HG03039 (cell line): ENCODE measurements at regions not wholly inside any gene's neighbourhood (a gene's known extent, or its start where the extent isn't known, plus 50 kb on each side); places are given as distances from the start of the nearest gene placed in this dataset.
"Not testable (repeated sequence)": the region's sequence is repeated elsewhere in the genome, so short reads cannot be mapped to it uniquely, and the experiment has no call there.

ENCODE experiments used
- ATAC-seq: cut with Tn5 transposase; IDR thresholded peaks from one replicate; pipeline ENCODE4 v1.9.1; 2021; ENCODE audit warnings: mild to moderate bottlenecking, moderate library complexity; ENCODE audit not compliant: unreplicated experiment

DNA sequence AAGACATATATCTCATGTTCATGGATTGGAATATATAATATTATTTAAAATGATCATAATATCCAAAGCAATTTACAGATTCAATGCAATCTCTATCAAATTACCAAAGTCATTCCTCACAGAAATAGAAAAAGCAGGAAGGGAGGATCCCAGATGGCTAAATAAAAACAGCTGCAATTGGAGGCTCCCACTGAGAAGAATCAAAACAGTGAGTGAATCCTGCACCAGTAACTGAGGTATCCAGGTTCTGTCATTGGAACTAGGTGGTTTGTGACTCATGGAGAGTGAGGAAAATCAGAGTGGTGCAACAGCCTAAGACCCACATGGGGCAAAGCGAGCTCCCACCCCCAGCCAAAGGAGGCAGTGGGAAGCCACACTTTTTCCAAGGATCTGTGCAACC lies 128.4 kb downstream of the MTERF1 start:
- no peak for ATAC-seq

DNA sequence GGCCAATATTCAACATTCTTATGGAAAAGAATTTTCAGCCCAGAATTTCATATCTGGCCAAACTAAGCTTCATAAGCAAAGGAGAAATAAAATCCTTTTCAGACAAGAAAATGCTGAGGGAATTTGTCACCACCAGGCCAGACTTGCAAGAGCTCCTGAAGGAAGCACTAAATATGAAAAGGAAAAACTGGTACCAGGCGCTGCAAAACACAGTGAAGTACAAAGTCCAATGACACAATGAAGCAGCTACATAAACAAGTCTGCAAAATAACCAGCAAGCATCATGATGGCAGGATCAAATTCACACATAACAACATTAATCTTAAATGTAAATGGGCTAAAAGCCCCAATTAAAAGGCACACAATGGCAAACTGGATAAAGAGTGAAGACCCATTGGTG lies 126.2 kb downstream of the MTERF1 start:
- ATAC-seq, result not testable (repeated sequence)

GRCh38 chr7:91755121-91755520 lies 125.4 kb downstream of the MTERF1 start:
- not testable (repeated sequence) for ATAC-seq

- ATAC-seq, result no peak
These were observed 121.2 kb downstream of the MTERF1 start for GRCh38 chr7:91759205-91759863.

- ATAC-seq, result no peak
These were observed 112.7 kb downstream of the MTERF1 start for GRCh38 chr7:91767820-91768219.

GRCh38 chr7:91771394-91771793 lies 109.1 kb downstream of the MTERF1 start:
- no peak for ATAC-seq

DNA sequence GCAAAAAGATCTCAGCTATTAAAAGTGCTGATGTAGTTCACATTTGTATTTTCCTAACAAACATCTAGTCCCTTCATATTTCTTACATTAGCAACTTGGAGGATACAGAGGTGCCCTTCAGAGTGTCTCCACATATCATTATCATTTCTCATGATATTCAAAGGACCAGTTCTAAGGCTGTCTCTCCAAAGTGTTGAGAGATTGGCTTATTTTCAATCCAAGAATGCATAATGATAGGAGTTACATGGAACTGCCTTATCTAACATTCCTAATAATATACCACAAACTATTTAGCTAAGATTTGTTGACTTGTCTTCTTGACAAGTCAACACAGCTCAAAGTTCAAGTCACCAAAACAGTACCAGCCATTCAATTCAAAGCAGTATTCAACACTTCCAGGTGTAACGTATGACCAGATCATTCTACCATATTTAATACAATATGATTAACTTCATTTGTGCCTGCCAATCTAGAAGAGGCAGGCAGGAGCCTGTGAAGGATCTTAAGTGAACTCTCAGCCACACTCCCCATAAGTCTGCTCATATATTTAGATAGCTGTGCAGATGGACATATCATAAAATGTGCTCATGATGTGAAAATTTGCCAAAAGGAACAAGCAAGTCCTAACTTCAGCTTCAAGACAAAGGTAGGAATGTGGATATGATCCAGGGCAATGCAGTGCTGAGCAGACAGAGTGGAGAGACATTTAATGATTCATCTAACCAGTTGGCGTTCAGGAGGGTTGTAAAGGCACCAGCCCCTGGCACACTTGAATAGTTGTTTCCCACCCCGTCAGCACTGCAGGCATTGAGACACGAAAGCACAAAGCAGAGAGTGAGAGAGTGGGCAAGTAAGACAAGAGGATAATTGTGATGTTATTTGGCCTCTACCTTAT lies 108.3 kb downstream of the MTERF1 start:
- ATAC-seq, result no peak

DNA sequence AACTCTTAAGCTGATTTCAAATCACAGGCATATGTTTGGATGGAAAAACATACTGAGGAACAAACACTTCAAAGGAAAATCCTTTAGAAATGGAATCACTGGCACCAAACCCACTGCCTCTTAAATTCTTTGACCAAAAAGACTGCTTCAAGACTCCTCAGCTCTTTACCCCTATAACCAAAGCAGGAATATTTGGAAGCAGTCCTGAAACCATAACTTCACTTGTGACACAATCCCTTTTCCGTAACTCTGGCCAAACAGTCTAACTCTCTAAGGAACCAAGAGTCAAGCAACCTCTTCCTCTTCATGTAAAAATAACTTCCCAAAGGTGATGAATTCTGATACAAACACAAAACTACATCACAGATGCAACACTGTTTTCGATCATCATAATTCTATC lies 104.3 kb downstream of the MTERF1 start:
- no peak for ATAC-seq

GRCh38 chr7:91777522-91777921 lies 103.0 kb downstream of the MTERF1 start:
- ATAC-seq, result no peak

GRCh38 chr7:91778416-91778815 lies 102.1 kb downstream of the MTERF1 start:
- ATAC-seq, result no peak

DNA sequence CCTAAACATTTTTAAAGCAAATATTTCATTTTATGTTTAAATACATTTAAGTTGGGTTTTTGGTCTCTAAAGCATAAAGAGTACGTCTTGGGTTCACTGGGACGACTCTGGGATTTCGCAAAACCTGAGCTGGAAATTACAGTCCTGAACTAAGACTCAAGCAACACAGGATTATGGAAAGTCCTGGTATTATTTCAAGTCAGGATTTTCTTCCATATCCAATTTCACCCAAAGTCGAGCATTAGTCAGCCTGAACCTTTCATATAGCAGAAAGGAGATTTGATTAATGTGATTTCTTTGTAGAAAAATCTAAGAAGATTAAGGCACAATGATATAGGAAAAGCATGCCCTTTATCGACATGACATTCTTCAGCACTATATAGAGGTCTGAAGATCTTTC lies 100.0 kb downstream of the MTERF1 start:
- ATAC-seq, result no peak

GRCh38 chr7:91784469-91784868 lies 96.0 kb downstream of the MTERF1 start:
- ATAC-seq, result no peak

GRCh38 chr7:91787931-91788330 lies 92.6 kb downstream of the MTERF1 start:
- ATAC-seq, result no peak

GRCh38 chr7:91789086-91789485 lies 91.4 kb downstream of the MTERF1 start:
- no peak for ATAC-seq

- ATAC-seq, result no peak
These were observed 90.9 kb downstream of the MTERF1 start for GRCh38 chr7:91789558-91789957.

GRCh38 chr7:91790646-91791045 lies 89.9 kb downstream of the MTERF1 start:
- ATAC-seq, result not testable (repeated sequence)

- no peak for ATAC-seq
These were observed 84.4 kb downstream of the MTERF1 start for GRCh38 chr7:91796122-91796521.

DNA sequence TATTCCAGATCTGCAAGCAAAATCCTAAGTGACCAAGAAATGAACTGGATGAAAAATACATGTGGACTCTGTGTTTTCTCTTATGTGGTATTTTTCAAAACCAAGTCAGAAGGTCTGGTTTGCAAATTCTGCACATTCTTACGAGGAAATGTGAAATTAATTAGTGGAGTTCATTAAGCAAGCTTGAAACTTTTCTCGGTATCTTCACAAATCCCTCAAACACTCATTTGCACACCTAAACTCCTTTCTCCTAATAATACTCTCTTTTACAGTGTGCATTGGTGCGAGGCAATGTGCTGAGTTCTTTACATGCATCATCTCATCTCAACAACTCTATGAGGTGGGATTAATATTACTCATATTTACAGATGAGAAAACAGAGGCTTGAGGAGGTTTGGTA lies 82.1 kb downstream of the MTERF1 start:
- no peak for ATAC-seq

GRCh38 chr7:91800389-91800788 lies 80.1 kb downstream of the MTERF1 start:
- no peak for ATAC-seq

GRCh38 chr7:91801331-91801983 lies 79.0 kb downstream of the MTERF1 start:
- ATAC-seq, result no peak

DNA sequence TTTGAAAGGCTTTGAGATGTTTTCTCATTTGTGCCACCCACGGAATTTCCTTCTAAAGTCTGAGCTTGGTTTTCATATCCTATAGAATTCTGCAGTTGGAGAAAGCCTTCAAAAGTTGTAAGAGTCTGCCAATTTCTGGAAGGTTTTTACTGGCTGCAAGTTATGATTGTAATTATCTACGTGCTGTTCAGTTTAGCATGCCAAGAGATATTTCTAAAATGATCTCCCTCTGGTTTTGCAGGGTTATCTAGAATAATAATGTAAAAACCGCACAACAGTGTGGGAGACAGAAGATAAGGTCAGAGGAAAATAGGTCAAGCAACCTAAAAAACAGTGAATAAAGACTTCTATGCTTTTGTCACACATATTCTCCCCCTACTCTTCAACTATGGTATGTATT lies 69.3 kb downstream of the MTERF1 start:
- ATAC-seq, result no peak

DNA sequence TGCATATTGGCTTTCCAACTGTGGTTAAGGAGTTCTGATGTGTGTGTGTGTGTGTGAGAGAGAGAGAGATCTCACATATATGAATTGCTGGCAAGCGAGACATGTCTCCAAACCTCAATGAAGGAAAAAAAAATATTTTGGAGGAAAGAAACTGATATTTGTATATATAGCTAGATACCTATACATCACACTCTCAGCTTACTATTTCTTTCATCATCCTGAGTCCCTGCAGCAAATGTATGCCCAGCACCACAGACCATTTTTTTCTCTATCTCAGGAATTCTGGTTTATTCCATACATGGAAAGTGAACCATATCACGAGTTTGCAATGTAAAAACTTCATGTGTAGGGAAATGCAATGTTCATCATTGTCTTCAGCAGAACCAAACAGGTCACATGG lies 68.9 kb downstream of the MTERF1 start:
- no peak for ATAC-seq
